Cardiac fibroblast (primary cell): ENCODE measurements at regions not wholly inside any gene's neighbourhood (a gene's known extent, or its start where the extent isn't known, plus 50 kb on each side); places are given as distances from the start of the nearest gene placed in this dataset.

Experiments
- DNase-seq, 2 donors: peaks; one replicate each; pipeline versions ENCODE4 v3.0.0 to v3.0.0-alpha.2; 2010; ENCODE audit warnings: low read depth in 2 of 2
- H3K4me3 ChIP-seq, 2 donors: replicated peaks in 1 of 2; 1 replicate in 1 of 2; 2 replicates in 1 of 2; pipeline ENCODE4 v1.5.1; 2011; ENCODE audit warnings: low read depth in 2 of 2, low read length in 2 of 2, mild to moderate bottlenecking in 2 of 2, moderate library complexity in 1 of 2
- TF ChIP-seq, protein P1 (sequence below): IDR thresholded peaks from one replicate; pipeline ENCODE4 v1.5.1; 2011; ENCODE audit warnings: low read depth, mild to moderate bottlenecking, low read length, inconsistent platforms

DNA sequence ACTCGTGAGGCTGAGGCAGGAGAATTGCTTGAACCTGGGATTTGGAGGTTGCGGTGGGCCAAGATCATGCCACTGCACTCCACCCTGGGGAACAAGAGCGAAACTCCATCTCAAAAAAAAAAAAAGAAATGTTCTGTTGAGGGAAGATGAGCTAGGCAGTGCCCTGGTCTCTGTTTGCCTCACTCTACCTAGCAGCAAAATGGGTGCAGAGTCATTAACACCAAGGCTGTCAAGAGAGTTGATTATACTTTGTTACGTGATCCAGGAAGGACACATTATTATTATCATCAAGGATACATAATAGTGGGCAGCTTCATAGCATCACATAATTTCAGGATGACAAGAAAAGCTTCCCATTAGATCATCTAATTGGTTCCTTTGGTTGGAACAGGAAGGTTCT lies 84.3 kb upstream of the MAP1LC3B2 start:
- H3K4me3 ChIP-seq: no peak overlapping the region
- no peak for DNase-seq
- TF ChIP-seq, protein P1, sequence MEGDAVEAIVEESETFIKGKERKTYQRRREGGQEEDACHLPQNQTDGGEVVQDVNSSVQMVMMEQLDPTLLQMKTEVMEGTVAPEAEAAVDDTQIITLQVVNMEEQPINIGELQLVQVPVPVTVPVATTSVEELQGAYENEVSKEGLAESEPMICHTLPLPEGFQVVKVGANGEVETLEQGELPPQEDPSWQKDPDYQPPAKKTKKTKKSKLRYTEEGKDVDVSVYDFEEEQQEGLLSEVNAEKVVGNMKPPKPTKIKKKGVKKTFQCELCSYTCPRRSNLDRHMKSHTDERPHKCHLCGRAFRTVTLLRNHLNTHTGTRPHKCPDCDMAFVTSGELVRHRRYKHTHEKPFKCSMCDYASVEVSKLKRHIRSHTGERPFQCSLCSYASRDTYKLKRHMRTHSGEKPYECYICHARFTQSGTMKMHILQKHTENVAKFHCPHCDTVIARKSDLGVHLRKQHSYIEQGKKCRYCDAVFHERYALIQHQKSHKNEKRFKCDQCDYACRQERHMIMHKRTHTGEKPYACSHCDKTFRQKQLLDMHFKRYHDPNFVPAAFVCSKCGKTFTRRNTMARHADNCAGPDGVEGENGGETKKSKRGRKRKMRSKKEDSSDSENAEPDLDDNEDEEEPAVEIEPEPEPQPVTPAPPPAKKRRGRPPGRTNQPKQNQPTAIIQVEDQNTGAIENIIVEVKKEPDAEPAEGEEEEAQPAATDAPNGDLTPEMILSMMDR: no peak

DNA sequence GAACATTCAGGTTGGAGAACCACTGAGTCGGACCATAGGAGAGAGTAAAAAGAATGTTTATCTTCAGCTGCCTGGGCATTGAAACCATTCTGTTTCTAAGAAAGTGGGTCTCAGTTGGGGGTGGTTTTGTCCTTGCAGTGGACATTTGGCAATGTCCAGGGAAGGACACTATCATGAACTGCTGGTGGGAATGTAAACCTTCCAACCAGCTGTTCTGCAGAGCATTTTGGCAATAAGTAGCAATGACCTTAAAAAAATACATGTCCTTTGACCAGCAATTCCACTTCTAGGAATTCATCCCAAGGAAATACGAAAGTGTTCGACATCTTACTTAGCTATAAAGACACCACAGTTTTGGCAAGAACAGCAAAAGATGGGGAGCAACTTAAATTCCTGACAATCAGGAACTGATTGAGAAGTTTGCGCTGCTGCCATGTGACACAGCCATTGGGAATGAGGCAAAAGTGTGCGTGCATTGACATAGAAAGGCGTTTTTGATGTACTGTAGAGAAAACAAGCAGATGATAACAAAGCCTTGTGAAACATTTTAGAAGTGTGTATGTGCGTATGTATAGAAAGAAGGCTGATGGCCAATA lies 82.9 kb upstream of the MAP1LC3B2 start:
- H3K4me3 ChIP-seq: no peak overlapping the region

DNA sequence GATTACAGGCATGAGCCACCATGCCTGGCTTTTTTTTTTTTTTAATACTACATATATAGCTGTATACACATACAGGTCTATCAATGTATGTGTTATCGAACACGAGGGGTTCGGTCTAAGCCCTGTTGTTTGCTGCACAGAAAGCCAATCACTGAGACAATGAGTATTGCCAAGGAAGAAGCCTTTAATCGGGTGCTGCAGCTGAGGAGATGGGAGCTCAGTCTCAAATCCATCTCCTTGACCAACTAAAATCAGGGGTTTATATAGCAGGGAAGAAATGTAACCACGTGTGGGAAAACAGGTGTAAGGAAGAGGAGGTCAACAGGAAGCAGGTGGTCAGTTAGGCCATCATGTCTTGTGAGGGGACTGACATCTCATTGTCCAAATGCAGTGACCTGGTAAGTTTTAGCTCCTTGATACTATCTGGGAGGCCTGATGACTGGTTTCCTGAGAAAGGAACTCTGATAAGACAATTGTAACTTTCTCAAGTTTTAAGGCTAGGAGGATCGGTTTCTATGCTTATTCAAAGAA lies 80.9 kb upstream of the MAP1LC3B2 start:
- DNase-seq: no peak
- no peak overlapping the region for H3K4me3 ChIP-seq
- TF ChIP-seq, protein P1: no peak

More for the DNA sequence above, 82.9 kb upstream of the MAP1LC3B2 start:
- DNase-seq: peak in 1 of 2 donors; percentile 43
- TF ChIP-seq, protein P1: no peak

DNA sequence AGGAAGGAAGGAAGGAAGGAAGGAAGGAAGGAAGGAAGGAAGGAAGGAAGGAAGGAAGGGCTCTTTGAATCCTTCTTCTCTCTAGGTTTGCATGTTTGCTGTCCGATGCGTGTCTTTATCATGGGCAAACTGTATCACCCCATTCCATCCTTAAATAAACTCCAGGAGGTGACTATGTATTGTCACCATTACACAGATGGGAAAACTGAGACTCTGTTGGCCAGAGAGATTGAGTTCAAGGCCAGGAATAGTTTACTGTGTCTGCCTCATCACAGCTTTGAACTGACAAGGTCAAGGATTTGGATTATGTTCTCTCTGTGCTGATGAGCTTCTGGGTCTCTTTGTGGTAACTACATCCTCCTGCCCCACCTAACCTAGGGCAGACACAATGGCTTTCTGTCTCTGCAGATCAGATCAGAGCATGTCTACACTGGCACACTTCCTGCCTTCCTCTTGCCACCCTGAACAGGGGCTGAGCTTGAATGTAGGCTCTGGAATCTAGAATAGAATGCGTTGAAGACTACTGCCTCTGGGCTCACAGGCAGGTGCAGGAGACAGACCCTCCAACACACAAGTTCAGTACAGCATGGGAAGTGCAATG lies 78.9 kb upstream of the MAP1LC3B2 start:
- TF ChIP-seq, protein P1: no peak
- DNase-seq: no peak
- no peak overlapping the region for H3K4me3 ChIP-seq

DNA sequence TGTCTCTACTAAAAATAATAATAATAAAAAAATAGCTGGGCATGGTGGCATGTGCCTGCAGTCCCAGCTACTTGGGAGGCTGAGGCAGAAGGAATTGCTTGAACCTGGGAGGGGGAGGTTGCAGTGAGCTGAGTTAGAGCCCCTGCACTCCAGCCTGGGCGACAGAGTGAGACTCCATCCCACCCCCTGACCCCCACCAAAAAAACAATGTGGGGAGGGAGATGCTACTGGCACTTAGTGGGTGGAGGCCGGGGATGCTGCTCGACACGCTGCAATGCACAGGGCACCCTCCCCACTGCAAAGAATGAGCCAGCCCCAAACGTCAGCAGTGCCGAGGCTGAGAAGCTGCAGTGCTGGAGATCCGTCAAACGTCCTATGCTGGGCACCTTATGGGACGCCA lies 77.5 kb upstream of the MAP1LC3B2 start:
- no peak for DNase-seq
- H3K4me3 ChIP-seq: no peak overlapping the region
- TF ChIP-seq, protein P1: no peak

DNA sequence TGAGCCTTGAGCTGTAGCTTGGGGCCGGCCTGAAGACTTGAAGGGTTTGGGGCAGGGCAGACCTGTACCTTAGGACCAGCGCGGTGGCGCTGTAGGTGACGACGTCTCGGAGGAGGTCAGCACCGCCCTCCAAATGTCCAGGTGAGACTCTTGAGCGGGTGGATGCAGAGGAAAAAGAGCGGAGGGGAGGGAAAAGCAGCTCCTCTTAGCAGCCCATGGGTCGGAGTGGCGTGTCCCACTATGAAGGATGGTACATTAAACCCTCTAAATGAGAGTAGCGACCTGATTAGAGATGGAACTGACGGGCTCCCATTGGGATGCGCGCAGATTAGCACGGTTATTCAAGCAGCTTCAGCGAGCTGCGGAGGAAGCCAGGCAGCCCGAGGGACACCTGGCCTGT lies 77.0 kb upstream of the MAP1LC3B2 start:
- no peak for DNase-seq
- TF ChIP-seq, protein P1: no peak
- no peak overlapping the region for H3K4me3 ChIP-seq
